Panc1 (cell line): ENCODE measurements at regions not wholly inside any gene's neighbourhood (a gene's known extent, or its start where the extent isn't known, plus 50 kb on each side); places are given as distances from the start of the nearest gene placed in this dataset.

ENCODE experiments used
- POLR2AphosphoS5 ChIP-seq: IDR thresholded peaks from 2 replicates; pipeline ENCODE4 v1.6.1; 2012; ENCODE audit warnings: mild to moderate bottlenecking, low read depth, low read length, moderate library complexity
- SIN3A ChIP-seq: IDR thresholded peaks from 2 replicates; pipeline ENCODE4 v1.6.1; 2012; ENCODE audit warnings: low read depth, mild to moderate bottlenecking, low read length, moderate library complexity, borderline replicate concordance; ENCODE audit not compliant: insufficient read depth
- TF ChIP-seq, protein P1 (sequence below): fragments of 450-650 bp; IDR thresholded peaks from 2 replicates; pipeline ENCODE4 v1.5.1; 2017; ENCODE audit warnings: mild to moderate bottlenecking
- TF ChIP-seq, protein P2 (sequence below), 2 experiments: IDR thresholded peaks; 2 replicates each; pipeline ENCODE4 v1.6.1; 2011 to 2012; ENCODE audit warnings: low read depth in 2 of 2, control low read depth in 1 of 2, low read length in 1 of 2, mild to moderate bottlenecking in 1 of 2, moderate library complexity in 1 of 2; ENCODE audit not compliant: insufficient read depth in 1 of 2

DNA sequence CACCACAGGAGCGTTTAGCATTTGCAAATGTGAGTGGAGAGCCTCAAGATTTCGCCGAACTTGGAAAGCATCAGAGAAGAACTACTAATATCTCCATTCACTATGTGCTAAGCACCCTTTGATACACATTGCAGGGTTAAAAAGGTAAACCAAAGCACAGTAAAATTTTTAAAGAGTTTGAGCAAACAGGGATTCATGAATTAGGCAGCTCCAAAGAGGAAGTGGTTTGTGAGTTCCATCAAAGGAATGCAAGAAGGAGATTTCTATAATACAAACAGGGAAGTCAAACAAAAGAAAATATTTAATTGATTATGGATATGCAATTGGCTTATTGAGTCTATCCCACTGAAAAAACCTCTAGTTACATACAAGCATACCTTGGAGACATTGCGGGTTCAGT, 81.1 kb upstream of the TMEM72 start:
- TF ChIP-seq, protein P1, sequence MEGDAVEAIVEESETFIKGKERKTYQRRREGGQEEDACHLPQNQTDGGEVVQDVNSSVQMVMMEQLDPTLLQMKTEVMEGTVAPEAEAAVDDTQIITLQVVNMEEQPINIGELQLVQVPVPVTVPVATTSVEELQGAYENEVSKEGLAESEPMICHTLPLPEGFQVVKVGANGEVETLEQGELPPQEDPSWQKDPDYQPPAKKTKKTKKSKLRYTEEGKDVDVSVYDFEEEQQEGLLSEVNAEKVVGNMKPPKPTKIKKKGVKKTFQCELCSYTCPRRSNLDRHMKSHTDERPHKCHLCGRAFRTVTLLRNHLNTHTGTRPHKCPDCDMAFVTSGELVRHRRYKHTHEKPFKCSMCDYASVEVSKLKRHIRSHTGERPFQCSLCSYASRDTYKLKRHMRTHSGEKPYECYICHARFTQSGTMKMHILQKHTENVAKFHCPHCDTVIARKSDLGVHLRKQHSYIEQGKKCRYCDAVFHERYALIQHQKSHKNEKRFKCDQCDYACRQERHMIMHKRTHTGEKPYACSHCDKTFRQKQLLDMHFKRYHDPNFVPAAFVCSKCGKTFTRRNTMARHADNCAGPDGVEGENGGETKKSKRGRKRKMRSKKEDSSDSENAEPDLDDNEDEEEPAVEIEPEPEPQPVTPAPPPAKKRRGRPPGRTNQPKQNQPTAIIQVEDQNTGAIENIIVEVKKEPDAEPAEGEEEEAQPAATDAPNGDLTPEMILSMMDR = no peak
- TF ChIP-seq POLR2AphosphoS5 (no peak), SIN3A (no peak)
- TF ChIP-seq, protein P2, sequence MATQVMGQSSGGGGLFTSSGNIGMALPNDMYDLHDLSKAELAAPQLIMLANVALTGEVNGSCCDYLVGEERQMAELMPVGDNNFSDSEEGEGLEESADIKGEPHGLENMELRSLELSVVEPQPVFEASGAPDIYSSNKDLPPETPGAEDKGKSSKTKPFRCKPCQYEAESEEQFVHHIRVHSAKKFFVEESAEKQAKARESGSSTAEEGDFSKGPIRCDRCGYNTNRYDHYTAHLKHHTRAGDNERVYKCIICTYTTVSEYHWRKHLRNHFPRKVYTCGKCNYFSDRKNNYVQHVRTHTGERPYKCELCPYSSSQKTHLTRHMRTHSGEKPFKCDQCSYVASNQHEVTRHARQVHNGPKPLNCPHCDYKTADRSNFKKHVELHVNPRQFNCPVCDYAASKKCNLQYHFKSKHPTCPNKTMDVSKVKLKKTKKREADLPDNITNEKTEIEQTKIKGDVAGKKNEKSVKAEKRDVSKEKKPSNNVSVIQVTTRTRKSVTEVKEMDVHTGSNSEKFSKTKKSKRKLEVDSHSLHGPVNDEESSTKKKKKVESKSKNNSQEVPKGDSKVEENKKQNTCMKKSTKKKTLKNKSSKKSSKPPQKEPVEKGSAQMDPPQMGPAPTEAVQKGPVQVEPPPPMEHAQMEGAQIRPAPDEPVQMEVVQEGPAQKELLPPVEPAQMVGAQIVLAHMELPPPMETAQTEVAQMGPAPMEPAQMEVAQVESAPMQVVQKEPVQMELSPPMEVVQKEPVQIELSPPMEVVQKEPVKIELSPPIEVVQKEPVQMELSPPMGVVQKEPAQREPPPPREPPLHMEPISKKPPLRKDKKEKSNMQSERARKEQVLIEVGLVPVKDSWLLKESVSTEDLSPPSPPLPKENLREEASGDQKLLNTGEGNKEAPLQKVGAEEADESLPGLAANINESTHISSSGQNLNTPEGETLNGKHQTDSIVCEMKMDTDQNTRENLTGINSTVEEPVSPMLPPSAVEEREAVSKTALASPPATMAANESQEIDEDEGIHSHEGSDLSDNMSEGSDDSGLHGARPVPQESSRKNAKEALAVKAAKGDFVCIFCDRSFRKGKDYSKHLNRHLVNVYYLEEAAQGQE (IDR thresholded peaks at IDR 0.05; ENCODE audit: insufficient read depth in 1 of 2, low read depth in 2 of 2, low read length in 1 of 2) = no peak
